ENCODE measurements at regions not wholly inside any gene's neighbourhood (a gene's known extent, or its start where the extent isn't known, plus 50 kb on each side); places are given as distances from the start of the nearest gene placed in this dataset.

DNA sequence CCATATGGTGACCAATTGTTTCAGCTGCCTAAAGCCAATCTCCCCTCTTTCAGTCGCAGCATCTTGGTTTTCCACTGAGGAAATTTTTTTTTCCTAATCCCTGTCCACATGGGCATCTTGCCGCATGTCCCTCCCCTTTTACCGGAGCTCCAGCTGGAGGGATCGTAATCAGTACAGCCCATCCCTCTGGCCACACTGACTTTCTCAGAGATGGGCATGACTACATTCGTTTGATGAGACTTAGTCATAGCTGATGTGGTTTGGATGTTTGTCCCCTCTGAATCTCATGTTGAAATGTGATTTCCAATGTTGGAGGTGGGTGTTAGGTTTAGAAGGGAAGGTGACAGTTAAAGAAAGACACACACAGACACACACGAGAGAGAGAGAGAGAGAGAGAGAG, 186.8 kb upstream of the CXCL12 start (continued):
- TF ChIP-seq, protein P1, sequence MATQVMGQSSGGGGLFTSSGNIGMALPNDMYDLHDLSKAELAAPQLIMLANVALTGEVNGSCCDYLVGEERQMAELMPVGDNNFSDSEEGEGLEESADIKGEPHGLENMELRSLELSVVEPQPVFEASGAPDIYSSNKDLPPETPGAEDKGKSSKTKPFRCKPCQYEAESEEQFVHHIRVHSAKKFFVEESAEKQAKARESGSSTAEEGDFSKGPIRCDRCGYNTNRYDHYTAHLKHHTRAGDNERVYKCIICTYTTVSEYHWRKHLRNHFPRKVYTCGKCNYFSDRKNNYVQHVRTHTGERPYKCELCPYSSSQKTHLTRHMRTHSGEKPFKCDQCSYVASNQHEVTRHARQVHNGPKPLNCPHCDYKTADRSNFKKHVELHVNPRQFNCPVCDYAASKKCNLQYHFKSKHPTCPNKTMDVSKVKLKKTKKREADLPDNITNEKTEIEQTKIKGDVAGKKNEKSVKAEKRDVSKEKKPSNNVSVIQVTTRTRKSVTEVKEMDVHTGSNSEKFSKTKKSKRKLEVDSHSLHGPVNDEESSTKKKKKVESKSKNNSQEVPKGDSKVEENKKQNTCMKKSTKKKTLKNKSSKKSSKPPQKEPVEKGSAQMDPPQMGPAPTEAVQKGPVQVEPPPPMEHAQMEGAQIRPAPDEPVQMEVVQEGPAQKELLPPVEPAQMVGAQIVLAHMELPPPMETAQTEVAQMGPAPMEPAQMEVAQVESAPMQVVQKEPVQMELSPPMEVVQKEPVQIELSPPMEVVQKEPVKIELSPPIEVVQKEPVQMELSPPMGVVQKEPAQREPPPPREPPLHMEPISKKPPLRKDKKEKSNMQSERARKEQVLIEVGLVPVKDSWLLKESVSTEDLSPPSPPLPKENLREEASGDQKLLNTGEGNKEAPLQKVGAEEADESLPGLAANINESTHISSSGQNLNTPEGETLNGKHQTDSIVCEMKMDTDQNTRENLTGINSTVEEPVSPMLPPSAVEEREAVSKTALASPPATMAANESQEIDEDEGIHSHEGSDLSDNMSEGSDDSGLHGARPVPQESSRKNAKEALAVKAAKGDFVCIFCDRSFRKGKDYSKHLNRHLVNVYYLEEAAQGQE (IDR thresholded peaks at IDR 0.05; ENCODE audit: low read depth), result no peak
- TF ChIP-seq JUND (IDR thresholded peaks at IDR 0.05) (no peak), SP1 (IDR thresholded peaks at IDR 0.05; ENCODE audit: low read depth) (no peak)

DNA sequence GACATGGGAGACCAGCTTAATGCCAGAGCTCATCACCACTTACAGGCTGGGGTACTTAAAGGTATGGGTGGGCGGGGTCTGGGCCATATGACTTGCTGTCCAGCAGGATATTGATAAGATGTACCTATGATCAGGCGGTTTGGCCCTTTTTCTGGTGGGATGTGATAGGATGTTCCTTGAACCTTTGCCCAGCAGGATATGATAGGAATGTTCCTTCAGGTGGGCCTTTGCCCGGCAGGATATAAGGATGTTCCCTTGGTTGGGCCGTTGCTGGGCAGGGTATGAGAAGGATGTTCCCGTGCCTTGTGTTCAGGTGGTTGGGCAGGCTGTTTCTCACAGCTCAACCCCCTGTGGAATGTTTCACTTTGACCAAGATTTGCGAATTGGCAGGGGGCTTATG, 187.2 kb upstream of the CXCL12 start:
- H4K20me1 ChIP-seq (ENCODE audit: insufficient read depth), result no peaks in the 10 kb centered on the region
- CTCF ChIA-PET, result no interaction called here
- no peaks in the 10 kb centered on the region for H3K79me2 ChIP-seq (ENCODE audit: insufficient read depth, low read length)
- no peaks in the 10 kb centered on the region; a peak in 1 of 4 replicates for H3K36me3 ChIP-seq (ENCODE audit: control insufficient read depth in 1 of 2, insufficient read depth in 2 of 2, low read length in 2 of 2)
- H2AFZ ChIP-seq (ENCODE audit: low read depth, low read length, poor library complexity, severe bottlenecking), result no peak overlapping the region
- no peaks in the 10 kb centered on the region for H3K9me2 ChIP-seq (ENCODE audit: insufficient read depth)
- H3K9ac ChIP-seq (ENCODE audit: low read length), result no peak overlapping the region
- H3K27me3 ChIP-seq (ENCODE audit: insufficient read depth, low read length), result peaks cover 6% of the 10 kb centered on the region
- no TSS peak for BruUV-seq (replicated peaks)
- no peak for ATAC-seq
- POLR2A ChIA-PET, result no interaction called here
- H3K4me2 ChIP-seq (ENCODE audit: low read length), result no peak overlapping the region
- TF ChIP-seq SP1 (IDR thresholded peaks at IDR 0.05; ENCODE audit: low read depth) (no peak), CBX3 (IDR thresholded peaks at IDR 0.05; ENCODE audit: low read depth) (no peak), SRF (IDR thresholded peaks at IDR 0.05; ENCODE audit: low read depth) (no peak), ZFX (IDR thresholded peaks at IDR 0.05) (no peak), RAD21 (IDR thresholded peaks at IDR 0.05; ENCODE audit: low read depth) (no peak), POLR2AphosphoS5 (IDR thresholded peaks at IDR 0.05; ENCODE audit: low read depth, low read length) (no peak), ZNF274 (IDR thresholded peaks at IDR 0.05; ENCODE audit: low read depth, low read length) (no peak), TCF7L2 (IDR thresholded peaks at IDR 0.05; ENCODE audit: borderline replicate concordance, extremely low read depth, insufficient read depth, insufficient read length) (no peak)
- TF ChIP-seq, protein P2, sequence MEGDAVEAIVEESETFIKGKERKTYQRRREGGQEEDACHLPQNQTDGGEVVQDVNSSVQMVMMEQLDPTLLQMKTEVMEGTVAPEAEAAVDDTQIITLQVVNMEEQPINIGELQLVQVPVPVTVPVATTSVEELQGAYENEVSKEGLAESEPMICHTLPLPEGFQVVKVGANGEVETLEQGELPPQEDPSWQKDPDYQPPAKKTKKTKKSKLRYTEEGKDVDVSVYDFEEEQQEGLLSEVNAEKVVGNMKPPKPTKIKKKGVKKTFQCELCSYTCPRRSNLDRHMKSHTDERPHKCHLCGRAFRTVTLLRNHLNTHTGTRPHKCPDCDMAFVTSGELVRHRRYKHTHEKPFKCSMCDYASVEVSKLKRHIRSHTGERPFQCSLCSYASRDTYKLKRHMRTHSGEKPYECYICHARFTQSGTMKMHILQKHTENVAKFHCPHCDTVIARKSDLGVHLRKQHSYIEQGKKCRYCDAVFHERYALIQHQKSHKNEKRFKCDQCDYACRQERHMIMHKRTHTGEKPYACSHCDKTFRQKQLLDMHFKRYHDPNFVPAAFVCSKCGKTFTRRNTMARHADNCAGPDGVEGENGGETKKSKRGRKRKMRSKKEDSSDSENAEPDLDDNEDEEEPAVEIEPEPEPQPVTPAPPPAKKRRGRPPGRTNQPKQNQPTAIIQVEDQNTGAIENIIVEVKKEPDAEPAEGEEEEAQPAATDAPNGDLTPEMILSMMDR (IDR thresholded peaks at IDR 0.05 in 2 of 3, conservative IDR thresholded peaks at IDR 0.05 in 1 of 3; ENCODE audit: borderline replicate concordance in 1 of 3, insufficient read depth in 1 of 3, low read depth in 2 of 3, low read length in 2 of 3), result no peak
- TF ChIP-seq, protein P3, sequence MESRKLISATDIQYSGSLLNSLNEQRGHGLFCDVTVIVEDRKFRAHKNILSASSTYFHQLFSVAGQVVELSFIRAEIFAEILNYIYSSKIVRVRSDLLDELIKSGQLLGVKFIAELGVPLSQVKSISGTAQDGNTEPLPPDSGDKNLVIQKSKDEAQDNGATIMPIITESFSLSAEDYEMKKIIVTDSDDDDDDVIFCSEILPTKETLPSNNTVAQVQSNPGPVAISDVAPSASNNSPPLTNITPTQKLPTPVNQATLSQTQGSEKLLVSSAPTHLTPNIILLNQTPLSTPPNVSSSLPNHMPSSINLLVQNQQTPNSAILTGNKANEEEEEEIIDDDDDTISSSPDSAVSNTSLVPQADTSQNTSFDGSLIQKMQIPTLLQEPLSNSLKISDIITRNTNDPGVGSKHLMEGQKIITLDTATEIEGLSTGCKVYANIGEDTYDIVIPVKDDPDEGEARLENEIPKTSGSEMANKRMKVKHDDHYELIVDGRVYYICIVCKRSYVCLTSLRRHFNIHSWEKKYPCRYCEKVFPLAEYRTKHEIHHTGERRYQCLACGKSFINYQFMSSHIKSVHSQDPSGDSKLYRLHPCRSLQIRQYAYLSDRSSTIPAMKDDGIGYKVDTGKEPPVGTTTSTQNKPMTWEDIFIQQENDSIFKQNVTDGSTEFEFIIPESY (IDR thresholded peaks at IDR 0.05; ENCODE audit: extremely low read depth, insufficient replicate concordance, low read length), result no peak
- no peak overlapping the region for H3K27ac ChIP-seq (ENCODE audit: low read depth, low read length)
- no peak for DNase-seq (ENCODE audit: low read depth, low spot score)
- no peaks in the 10 kb centered on the region for H3K4me1 ChIP-seq (ENCODE audit: control insufficient read depth in 1 of 2, insufficient read depth in 2 of 2, low read length in 2 of 2)
- intact Hi-C loops (cut with micrococcal nuclease), result no loop called here
- RAD21 ChIA-PET (ENCODE audit: low non-redundant PET in 1 of 2, low total read pairs in 2 of 2, uncharacterized antibody in 2 of 2, unreplicated experiment in 2 of 2), result no interaction called here
- no peaks in the 10 kb centered on the region for H3K9me3 ChIP-seq (ENCODE audit: control insufficient read depth in 1 of 2, insufficient read depth in 1 of 2, low read depth in 1 of 2, low read length in 2 of 2)
- H3K4me3 ChIP-seq (replicated peaks in 1 of 2; ENCODE audit: low read depth in 1 of 2, low read length in 2 of 2), result no peak overlapping the region

All from HCT116 (cell line).